SK-N-SH (cell line): ENCODE measurements at regions not wholly inside any gene's neighbourhood (a gene's known extent, or its start where the extent isn't known, plus 50 kb on each side); places are given as distances from the start of the nearest gene placed in this dataset.

ENCODE experiments used
- CTCF ChIA-PET: fragments of 300-600, 350-600 bp; formaldehyde crosslinking; extraction: SDS; loops from one replicate; lab custom pipeline; 2021; lab: Yijun Ruan, JAX
- POLR2A ChIA-PET: fragments of 350-600 bp; sonication (Branson Sonifier 250); formaldehyde crosslinking; extraction: SDS; loops from one replicate; lab custom pipeline; 2020; ENCODE audit warnings: antibody characterized with exemption, inconsistent platforms; lab: Yijun Ruan, JAX
- DNase-seq: peaks from one replicate; pipeline ENCODE4 v3.0.0; 2012
- H2AFZ ChIP-seq: fragments of 200-600 bp; sonication (generic); 2 replicates; pipeline ENCODE4 v1.8.1; 2016; ENCODE audit warnings: antibody characterized with exemption, mild to moderate bottlenecking, low read depth
- H3F3A ChIP-seq: fragments of 200-600 bp; sonication (generic); replicated peaks from 2 replicates; pipeline ENCODE3; 2016; ENCODE audit warnings: antibody characterized with exemption, mild to moderate bottlenecking; ENCODE audit not compliant: insufficient read depth
- H3K27ac ChIP-seq, 2 experiments: fragments of 200-500 bp in 1 of 2; fragments of 200-600 bp in 1 of 2; sonication (Bioruptor generic) in 1 of 2; sonication (generic), shearing (Covaris generic) in 1 of 2; 2 replicates each; pipeline versions ENCODE4 v1.5.1 to v1.6.1; 2014 to 2016; ENCODE audit warnings: low read depth in 2 of 2, inconsistent platforms in 1 of 2, low read length in 1 of 2, mild to moderate bottlenecking in 1 of 2, mixed read lengths in 1 of 2
- H3K27me3 ChIP-seq: fragments of 200-600 bp; sonication (generic), shearing (Covaris generic); 2 replicates; pipeline ENCODE4 v1.6.1; 2016; ENCODE audit warnings: mixed run types; ENCODE audit not compliant: insufficient read depth
- H3K36me3 ChIP-seq, 2 experiments: fragments of 200-500 bp in 1 of 2; fragments of 200-600 bp in 1 of 2; sonication (Bioruptor generic) in 1 of 2; sonication (generic) in 1 of 2; replicated peaks in 1 of 2; 2 replicates each; pipeline versions ENCODE3 to v1.5.1; 2014 to 2016; ENCODE audit warnings: low read length in 1 of 2, mild to moderate bottlenecking in 1 of 2; ENCODE audit not compliant: insufficient read depth in 2 of 2, control insufficient read depth in 1 of 2
- H3K4me1 ChIP-seq, 2 experiments: fragments of 200-500 bp in 1 of 2; fragments of 200-600 bp in 1 of 2; sonication (Bioruptor generic) in 1 of 2; sonication (generic), shearing (Covaris generic) in 1 of 2; 2 replicates each; pipeline versions ENCODE4 v1.5.1 to v1.6.1; 2014 to 2016; ENCODE audit warnings: low read depth in 1 of 2, low read length in 1 of 2, mixed run types in 1 of 2; ENCODE audit not compliant: insufficient read depth in 2 of 2, control insufficient read depth in 1 of 2
- H3K4me2 ChIP-seq: fragments of 200-600 bp; sonication (generic), shearing (Covaris generic); 2 replicates; pipeline ENCODE4 v1.6.1; 2017; ENCODE audit warnings: mixed run types
- H3K4me3 ChIP-seq, 2 experiments: fragments of 200-500 bp in 1 of 2; fragments of 200-600 bp in 1 of 2; sonication (Bioruptor generic) in 1 of 2; sonication (generic), shearing (Covaris generic) in 1 of 2; 2 replicates each; pipeline versions ENCODE4 v1.5.1 to v1.8.1; 2014 to 2016; ENCODE audit warnings: low read depth in 2 of 2, inconsistent platforms in 1 of 2, low read length in 1 of 2, mild to moderate bottlenecking in 1 of 2, mixed read lengths in 1 of 2, moderate library complexity in 1 of 2
- H3K79me2 ChIP-seq: fragments of 200-600 bp; sonication (generic); 2 replicates; pipeline ENCODE4 v1.8.1; 2017; ENCODE audit warnings: mild to moderate bottlenecking; ENCODE audit not compliant: insufficient read depth
- H3K9ac ChIP-seq: fragments of 200-600 bp; sonication (generic); 2 replicates; pipeline ENCODE4 v1.6.1; 2017; ENCODE audit warnings: mixed run types
- H3K9me2 ChIP-seq: fragments of 200-600 bp; sonication (generic); 2 replicates; pipeline ENCODE4 v1.6.1; 2017; ENCODE audit warnings: mixed run types
- H3K9me3 ChIP-seq: fragments of 200-600 bp; sonication (generic); 2 replicates; pipeline ENCODE4 v1.6.1; 2017; ENCODE audit warnings: mixed run types, mild to moderate bottlenecking, moderate library complexity
- H4K20me1 ChIP-seq: fragments of 200-600 bp; sonication (generic); 2 replicates; pipeline ENCODE4 v1.6.1; 2017; ENCODE audit warnings: mild to moderate bottlenecking, mixed run types; ENCODE audit not compliant: insufficient read depth
- EZH2phosphoT487 ChIP-seq: fragments of 200-600 bp; sonication (generic); IDR thresholded peaks from 2 replicates; pipeline ENCODE4 v1.6.1; 2017; ENCODE audit warnings: low read depth, mixed run types, mild to moderate bottlenecking, antibody characterized with exemption, moderate library complexity, borderline replicate concordance
- FOXJ3 ChIP-seq: sonication (generic); formaldehyde crosslinking; IDR thresholded peaks from 2 replicates; pipeline ENCODE4 v1.5.1; 2020; ENCODE audit warnings: mild to moderate bottlenecking, missing genetic modification reagents
- FOXM1 ChIP-seq: IDR thresholded peaks from 2 replicates; pipeline ENCODE4 v1.4.0; 2012; ENCODE audit warnings: low read depth, mild to moderate bottlenecking
- GABPA ChIP-seq: IDR thresholded peaks from 2 replicates; pipeline ENCODE4 v1.4.0; 2012; ENCODE audit warnings: low read depth, mild to moderate bottlenecking
- GATA2 ChIP-seq: sonication (generic); formaldehyde crosslinking; IDR thresholded peaks from 2 replicates; pipeline ENCODE4 v1.5.0; 2020; ENCODE audit warnings: mild to moderate bottlenecking, missing genetic modification reagents
- NRF1 ChIP-seq: IDR thresholded peaks from 2 replicates; pipeline ENCODE4 v1.6.1; 2012; ENCODE audit warnings: low read depth, mild to moderate bottlenecking, low read length
- POLR2AphosphoS5 ChIP-seq: IDR thresholded peaks from 2 replicates; pipeline ENCODE4 v1.6.1; 2012; ENCODE audit warnings: low read depth, low read length
- RXRA ChIP-seq: IDR thresholded peaks from 2 replicates; pipeline ENCODE4 v1.4.0; 2012; ENCODE audit warnings: low read depth, mild to moderate bottlenecking, borderline replicate concordance
- SIN3A ChIP-seq: IDR thresholded peaks from 2 replicates; pipeline ENCODE4 v1.6.1; 2012; ENCODE audit warnings: low read depth, mild to moderate bottlenecking, low read length, moderate library complexity, borderline replicate concordance
- TAF1 ChIP-seq: IDR thresholded peaks from 2 replicates; pipeline ENCODE4 v1.6.1; 2012; ENCODE audit warnings: low read depth, mild to moderate bottlenecking, low read length, moderate library complexity, borderline replicate concordance
- USF1 ChIP-seq: IDR thresholded peaks from 2 replicates; pipeline ENCODE4 v1.4.0; 2012; ENCODE audit warnings: low read depth, borderline replicate concordance
- USF2 ChIP-seq: fragments of 150-350 bp; IDR thresholded peaks from 2 replicates; pipeline ENCODE4 v1.6.1; 2017; ENCODE audit warnings: antibody characterized with exemption, low read length, low read depth, borderline replicate concordance
- ZBTB33 ChIP-seq: IDR thresholded peaks from 2 replicates; pipeline ENCODE4 v1.4.0; 2012; ENCODE audit warnings: low read depth, borderline replicate concordance
- WGBS: methylation state at CpG from one replicate; pipeline ENCODE4 v1.1.6; 2017; ENCODE audit warnings: low lambda C conversion rate; 5-methylcytosine and 5-hydroxymethylcytosine counted together
- TF ChIP-seq, protein P1 (sequence below): fragments of 200-600 bp; sonication (generic); IDR thresholded peaks from 2 replicates; pipeline ENCODE4 v1.6.1; 2017; ENCODE audit warnings: antibody characterized with exemption, mild to moderate bottlenecking, moderate library complexity
- TF ChIP-seq, protein P2 (sequence below): IDR thresholded peaks from 2 replicates; pipeline ENCODE4 v1.6.1; 2012; ENCODE audit warnings: mild to moderate bottlenecking, low read depth, low read length, moderate library complexity

- H3K4me3 ChIP-seq = no peak overlapping the region
- WGBS = 6% methylated on average over 7 of the region's 7 CpGs
- H3K4me1 ChIP-seq = peaks cover 0 to 8% of the 10 kb centered on the region in 2 experiments; a peak in 2 of 4 replicates
- CTCF ChIA-PET = interaction anchor here (0.7 to 1.5 kb wide), 2 partner anchors 17 to 52 kb away, joined by 3 read pairs; no protein-coding TSS in a partner anchor
- H3K9ac ChIP-seq = no peak overlapping the region
- TF ChIP-seq USF1 (no peak), EZH2phosphoT487 (no peak), TAF1 (no peak), USF2 (no peak), SIN3A (no peak), ZBTB33 (no peak), GATA2 (CRISPR knock-in tag) (peak; percentile 87), FOXM1 (no peak), RXRA (no peak), FOXJ3 (CRISPR knock-in tag) (0 out of 2 replicates have a peak, but pooled peaks have one; percentile 35), GABPA (no peak), POLR2AphosphoS5 (no peak), NRF1 (no peak)
- TF ChIP-seq, protein P1, sequence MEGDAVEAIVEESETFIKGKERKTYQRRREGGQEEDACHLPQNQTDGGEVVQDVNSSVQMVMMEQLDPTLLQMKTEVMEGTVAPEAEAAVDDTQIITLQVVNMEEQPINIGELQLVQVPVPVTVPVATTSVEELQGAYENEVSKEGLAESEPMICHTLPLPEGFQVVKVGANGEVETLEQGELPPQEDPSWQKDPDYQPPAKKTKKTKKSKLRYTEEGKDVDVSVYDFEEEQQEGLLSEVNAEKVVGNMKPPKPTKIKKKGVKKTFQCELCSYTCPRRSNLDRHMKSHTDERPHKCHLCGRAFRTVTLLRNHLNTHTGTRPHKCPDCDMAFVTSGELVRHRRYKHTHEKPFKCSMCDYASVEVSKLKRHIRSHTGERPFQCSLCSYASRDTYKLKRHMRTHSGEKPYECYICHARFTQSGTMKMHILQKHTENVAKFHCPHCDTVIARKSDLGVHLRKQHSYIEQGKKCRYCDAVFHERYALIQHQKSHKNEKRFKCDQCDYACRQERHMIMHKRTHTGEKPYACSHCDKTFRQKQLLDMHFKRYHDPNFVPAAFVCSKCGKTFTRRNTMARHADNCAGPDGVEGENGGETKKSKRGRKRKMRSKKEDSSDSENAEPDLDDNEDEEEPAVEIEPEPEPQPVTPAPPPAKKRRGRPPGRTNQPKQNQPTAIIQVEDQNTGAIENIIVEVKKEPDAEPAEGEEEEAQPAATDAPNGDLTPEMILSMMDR = no peak
- TF ChIP-seq, protein P2, sequence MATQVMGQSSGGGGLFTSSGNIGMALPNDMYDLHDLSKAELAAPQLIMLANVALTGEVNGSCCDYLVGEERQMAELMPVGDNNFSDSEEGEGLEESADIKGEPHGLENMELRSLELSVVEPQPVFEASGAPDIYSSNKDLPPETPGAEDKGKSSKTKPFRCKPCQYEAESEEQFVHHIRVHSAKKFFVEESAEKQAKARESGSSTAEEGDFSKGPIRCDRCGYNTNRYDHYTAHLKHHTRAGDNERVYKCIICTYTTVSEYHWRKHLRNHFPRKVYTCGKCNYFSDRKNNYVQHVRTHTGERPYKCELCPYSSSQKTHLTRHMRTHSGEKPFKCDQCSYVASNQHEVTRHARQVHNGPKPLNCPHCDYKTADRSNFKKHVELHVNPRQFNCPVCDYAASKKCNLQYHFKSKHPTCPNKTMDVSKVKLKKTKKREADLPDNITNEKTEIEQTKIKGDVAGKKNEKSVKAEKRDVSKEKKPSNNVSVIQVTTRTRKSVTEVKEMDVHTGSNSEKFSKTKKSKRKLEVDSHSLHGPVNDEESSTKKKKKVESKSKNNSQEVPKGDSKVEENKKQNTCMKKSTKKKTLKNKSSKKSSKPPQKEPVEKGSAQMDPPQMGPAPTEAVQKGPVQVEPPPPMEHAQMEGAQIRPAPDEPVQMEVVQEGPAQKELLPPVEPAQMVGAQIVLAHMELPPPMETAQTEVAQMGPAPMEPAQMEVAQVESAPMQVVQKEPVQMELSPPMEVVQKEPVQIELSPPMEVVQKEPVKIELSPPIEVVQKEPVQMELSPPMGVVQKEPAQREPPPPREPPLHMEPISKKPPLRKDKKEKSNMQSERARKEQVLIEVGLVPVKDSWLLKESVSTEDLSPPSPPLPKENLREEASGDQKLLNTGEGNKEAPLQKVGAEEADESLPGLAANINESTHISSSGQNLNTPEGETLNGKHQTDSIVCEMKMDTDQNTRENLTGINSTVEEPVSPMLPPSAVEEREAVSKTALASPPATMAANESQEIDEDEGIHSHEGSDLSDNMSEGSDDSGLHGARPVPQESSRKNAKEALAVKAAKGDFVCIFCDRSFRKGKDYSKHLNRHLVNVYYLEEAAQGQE = no peak
- TF ChIP-seq, all 33 proteins: peak for 2
- 0 out of 2 replicates have a peak, but pooled peaks cover 3% of the 10 kb centered on the region for H3K9me3 ChIP-seq
- no peaks in the 10 kb centered on the region for H3K27me3 ChIP-seq
- peak; percentile 62 for DNase-seq
- no peaks in the 10 kb centered on the region for H3K79me2 ChIP-seq
- H3K4me2 ChIP-seq = no peak overlapping the region
- POLR2A ChIA-PET = no interaction called here
- no peaks in the 10 kb centered on the region for H3K9me2 ChIP-seq
- peak overlapping the region in 1 of 2 experiments; percentile 80; a peak in 2 of 4 replicates for H3K27ac ChIP-seq
- no peaks in the 10 kb centered on the region for H4K20me1 ChIP-seq
- H3F3A ChIP-seq = no peaks in the 10 kb centered on the region
- no peak overlapping the region for H2AFZ ChIP-seq
- H3K36me3 ChIP-seq = no peaks in the 10 kb centered on the region
Observed at GRCh38 chr7:153835712-153836265, 216.4 kb upstream of the DPP6 start.
